HCT116 (cell line): ENCODE measurements at regions not wholly inside any gene's neighbourhood (a gene's known extent, or its start where the extent isn't known, plus 50 kb on each side); places are given as distances from the start of the nearest gene placed in this dataset.

Experiments
- ATAC-seq: fragments of 200-7000 bp; cut with Tn5 transposase; 2 replicates; pipeline ENCODE4 v1.9.1; 2020; ENCODE audit warnings: mild to moderate bottlenecking, moderate library complexity
- BruUV-seq: library from RNA; stranded (reverse); fragments of 400-500 nt; replicated peaks from 2 replicates; lab custom pipeline; 2021; lab: Mats Ljungman, UMichigan
- CTCF ChIA-PET: fragments of 300-600 bp; sonication (Branson Sonifier 250); formaldehyde crosslinking; loops from one replicate; lab custom pipeline; 2021; ENCODE audit warnings: antibody characterized with exemption; lab: Charles Lee
- POLR2A ChIA-PET: fragments of 300-600, 350-600 bp; sonication (Branson Sonifier 250); formaldehyde crosslinking; loops from one replicate; lab custom pipeline; 2021; ENCODE audit warnings: antibody characterized with exemption; lab: Charles Lee
- RAD21 ChIA-PET, 2 experiments: fragments of 300-600 bp; sonication (Branson Sonifier 250); formaldehyde crosslinking; loops; one replicate each; lab custom pipeline; 2023; ENCODE audit warnings: low total read pairs in 2 of 2; ENCODE audit not compliant: uncharacterized antibody in 2 of 2, unreplicated experiment in 2 of 2, low non-redundant PET in 1 of 2; lab: Charles Lee
- DNase-seq: peaks from one replicate; pipeline ENCODE4 v3.0.0-alpha.2; 2010; ENCODE audit warnings: low read depth, low spot score
- H2AFZ ChIP-seq: fragments of 200-600 bp; shearing (Covaris generic), sonication (generic); 2 replicates; pipeline ENCODE4 v1.6.1; 2017; ENCODE audit warnings: low read depth, mixed run types, mixed read lengths, antibody characterized with exemption, low read length; ENCODE audit not compliant: poor library complexity, severe bottlenecking
- H3K27ac ChIP-seq: 2 replicates; pipeline ENCODE4 v1.5.1; 2012; ENCODE audit warnings: low read depth, low read length
- H3K27me3 ChIP-seq: fragments of 200-600 bp; sonication (generic); 2 replicates; pipeline ENCODE4 v1.6.1; 2016; ENCODE audit warnings: mixed run types, low read length, mixed read lengths; ENCODE audit not compliant: insufficient read depth
- H3K36me3 ChIP-seq, 2 experiments: fragments of 200-500 bp in 1 of 2; fragments of 200-600 bp in 1 of 2; sonication (Bioruptor generic) in 1 of 2; sonication (generic) in 1 of 2; 2 replicates each; pipeline versions ENCODE4 v1.5.1 to v1.6.1; 2014 to 2016; ENCODE audit warnings: low read length in 2 of 2, inconsistent platforms in 1 of 2, mixed read lengths in 1 of 2, mixed run types in 1 of 2; ENCODE audit not compliant: insufficient read depth in 2 of 2, control insufficient read depth in 1 of 2
- H3K4me1 ChIP-seq, 2 experiments: fragments of 200-600 bp in 1 of 2; sonication (generic) in 1 of 2; 2 replicates each; pipeline versions ENCODE4 v1.5.1 to v1.6.1; 2012 to 2017; ENCODE audit warnings: low read length in 2 of 2, inconsistent platforms in 1 of 2, mild to moderate bottlenecking in 1 of 2, mixed read lengths in 1 of 2, mixed run types in 1 of 2, moderate library complexity in 1 of 2; ENCODE audit not compliant: insufficient read depth in 2 of 2, control insufficient read depth in 1 of 2
- H3K4me2 ChIP-seq: fragments of 200-600 bp; sonication (generic); 2 replicates; pipeline ENCODE4 v1.6.1; 2017; ENCODE audit warnings: mixed run types, low read length, mixed read lengths
- H3K4me3 ChIP-seq, 2 experiments: fragments of 200-600 bp in 1 of 2; sonication (generic) in 1 of 2; replicated peaks in 1 of 2; 2 replicates each; pipeline ENCODE4 v1.5.1; 2011 to 2016; ENCODE audit warnings: low read length in 2 of 2, control low read depth in 1 of 2, low read depth in 1 of 2, mild to moderate bottlenecking in 1 of 2, mixed read lengths in 1 of 2, mixed run types in 1 of 2
- H3K79me2 ChIP-seq: fragments of 200-600 bp; sonication (generic); 2 replicates; pipeline ENCODE4 v1.6.1; 2017; ENCODE audit warnings: mild to moderate bottlenecking, mixed run types, low read length, moderate library complexity, mixed read lengths; ENCODE audit not compliant: insufficient read depth
- H3K9ac ChIP-seq: fragments of 200-600 bp; sonication (generic); 2 replicates; pipeline ENCODE4 v1.6.1; 2016; ENCODE audit warnings: low read length, mixed read lengths
- H3K9me2 ChIP-seq: fragments of 200-600 bp; sonication (generic), shearing (Covaris generic); 2 replicates; pipeline ENCODE4 v1.6.1; 2017; ENCODE audit warnings: mixed run types, mild to moderate bottlenecking, moderate library complexity; ENCODE audit not compliant: insufficient read depth
- H3K9me3 ChIP-seq, 2 experiments: fragments of 200-500 bp in 1 of 2; fragments of 200-600 bp in 1 of 2; sonication (Bioruptor generic) in 1 of 2; sonication (generic) in 1 of 2; 2 replicates each; pipeline ENCODE4 v1.6.1; 2014 to 2017; ENCODE audit warnings: low read length in 2 of 2, mixed read lengths in 2 of 2, inconsistent platforms in 1 of 2, low read depth in 1 of 2, mild to moderate bottlenecking in 1 of 2, mixed run types in 1 of 2, moderate library complexity in 1 of 2; ENCODE audit not compliant: control insufficient read depth in 1 of 2, insufficient read depth in 1 of 2
- H4K20me1 ChIP-seq: fragments of 200-600 bp; sonication (generic), shearing (Covaris generic); 2 replicates; pipeline ENCODE4 v1.6.1; 2017; ENCODE audit warnings: mixed run types, mild to moderate bottlenecking, moderate library complexity; ENCODE audit not compliant: insufficient read depth
- CEBPB ChIP-seq: IDR thresholded peaks from 2 replicates; pipeline ENCODE4 v1.6.1; 2012; ENCODE audit warnings: low read depth
- EGR1 ChIP-seq: IDR thresholded peaks from 2 replicates; pipeline ENCODE4 v1.6.1; 2012; ENCODE audit warnings: low read depth
- EZH2 ChIP-seq: fragments of 200-600 bp; sonication (generic); IDR thresholded peaks from 2 replicates; pipeline ENCODE4 v1.6.1; 2017; ENCODE audit warnings: antibody characterized with exemption, mixed run types
- EZH2phosphoT487 ChIP-seq: fragments of 200-600 bp; IDR thresholded peaks from 2 replicates; pipeline ENCODE4 v1.6.1; 2018; ENCODE audit warnings: antibody characterized with exemption, borderline replicate concordance
- FOSL1 ChIP-seq: IDR thresholded peaks from 2 replicates; pipeline ENCODE4 v1.6.1; 2012; ENCODE audit warnings: low read depth
- JUND ChIP-seq: IDR thresholded peaks from 2 replicates; pipeline ENCODE4 v1.6.1; 2012
- POLR2AphosphoS5 ChIP-seq: IDR thresholded peaks from 2 replicates; pipeline ENCODE4 v1.6.1; 2011; ENCODE audit warnings: mild to moderate bottlenecking, low read depth, low read length, moderate library complexity
- RAD21 ChIP-seq: IDR thresholded peaks from 2 replicates; pipeline ENCODE4 v1.6.1; 2012; ENCODE audit warnings: low read depth, mild to moderate bottlenecking
- REST ChIP-seq: IDR thresholded peaks from 2 replicates; pipeline ENCODE4 v1.6.1; 2012; ENCODE audit warnings: low read depth
- SIN3A ChIP-seq: IDR thresholded peaks from 2 replicates; pipeline ENCODE4 v1.6.1; 2012; ENCODE audit warnings: low read depth
- SP1 ChIP-seq: IDR thresholded peaks from 2 replicates; pipeline ENCODE4 v1.6.1; 2012; ENCODE audit warnings: low read depth
- SRF ChIP-seq: IDR thresholded peaks from 2 replicates; pipeline ENCODE4 v1.6.1; 2012; ENCODE audit warnings: low read depth
- TCF7L2 ChIP-seq: IDR thresholded peaks from 2 replicates; pipeline ENCODE4 v1.7.0; 2011; ENCODE audit warnings: borderline replicate concordance, inconsistent platforms; ENCODE audit not compliant: insufficient read depth, insufficient read length; ENCODE audit errors: extremely low read depth
- YY1 ChIP-seq: IDR thresholded peaks from 2 replicates; pipeline ENCODE4 v1.6.1; 2011; ENCODE audit warnings: low read length, low read depth, moderate library complexity, mild to moderate bottlenecking; ENCODE audit not compliant: insufficient replicate concordance; ENCODE audit errors: extremely low read depth
- ZBTB33 ChIP-seq: IDR thresholded peaks from 2 replicates; pipeline ENCODE4 v1.6.1; 2011; ENCODE audit warnings: mild to moderate bottlenecking, low read length, moderate library complexity; ENCODE audit not compliant: insufficient replicate concordance; ENCODE audit errors: extremely low read depth
- ZFX ChIP-seq: fragments of 450-650 bp; IDR thresholded peaks from 2 replicates; pipeline ENCODE4 v1.6.1; 2017
- ZNF274 ChIP-seq: fragments of 200-500 bp; sonication (Bioruptor generic); IDR thresholded peaks from 2 replicates; pipeline ENCODE4 v1.6.1; 2014; ENCODE audit warnings: mild to moderate bottlenecking, low read depth, low read length, inconsistent platforms
- intact Hi-C: fragments of 100-400 bp; cut with micrococcal nuclease; formaldehyde crosslinking; loops from 2 replicates; pipeline ENCODE4 v1.10.0; 2022
- TF ChIP-seq, protein P1 (sequence below): IDR thresholded peaks from 2 replicates; pipeline ENCODE4 v1.6.1; 2012
- TF ChIP-seq, protein P2 (sequence below), 3 experiments: fragments of 200-600 bp in 1 of 3; sonication (generic) in 1 of 3; IDR thresholded peaks in 2 of 3; conservative IDR thresholded peaks in 1 of 3; 2 replicates each; pipeline ENCODE4 v1.5.1; 2012 to 2017; ENCODE audit warnings: low read depth in 2 of 3, low read length in 2 of 3, antibody characterized with exemption in 1 of 3, borderline replicate concordance in 1 of 3, control low read depth in 1 of 3, mild to moderate bottlenecking in 1 of 3, mixed read lengths in 1 of 3, mixed run types in 1 of 3, moderate library complexity in 1 of 3; ENCODE audit not compliant: insufficient read depth in 1 of 3

GRCh38 chrY:8544715-8545114 is 792.5 kb upstream of the TSPY4 start (continued):
- TF ChIP-seq ZBTB33: no peak
- no peak for TF ChIP-seq EZH2
- TF ChIP-seq, protein P1, sequence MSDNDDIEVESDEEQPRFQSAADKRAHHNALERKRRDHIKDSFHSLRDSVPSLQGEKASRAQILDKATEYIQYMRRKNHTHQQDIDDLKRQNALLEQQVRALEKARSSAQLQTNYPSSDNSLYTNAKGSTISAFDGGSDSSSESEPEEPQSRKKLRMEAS: no peak

DNA sequence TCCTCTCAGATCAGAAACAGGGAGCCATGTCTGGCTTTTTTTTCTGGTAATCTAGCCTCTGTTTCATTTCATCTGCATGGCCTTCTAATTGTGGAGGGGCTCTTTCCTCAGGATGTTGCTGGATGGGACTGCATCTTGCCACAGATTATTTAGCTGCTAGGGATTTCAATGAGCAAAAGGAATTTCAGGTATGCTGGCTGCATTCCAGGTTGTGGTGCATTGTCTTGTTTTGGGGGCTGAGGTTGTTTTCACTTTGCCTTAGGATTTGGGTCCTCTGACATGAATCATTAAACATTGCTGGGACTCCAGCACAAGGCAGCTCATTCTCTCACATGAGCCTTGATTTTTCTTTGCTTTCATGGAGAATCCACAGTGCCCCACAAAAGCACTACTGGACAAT is 789.3 kb upstream of the TSPY4 start:
- Histone ChIP-seq H3K9me2 (no peaks in the 10 kb centered on the region), H3K4me3 (no peak overlapping the region), H3K27me3 (no peaks in the 10 kb centered on the region), H3K36me3 (no peaks in the 10 kb centered on the region), H3K27ac (no peak overlapping the region), H3K9ac (no peak overlapping the region), H4K20me1 (no peaks in the 10 kb centered on the region), H3K4me1 (no peaks in the 10 kb centered on the region), H3K79me2 (no peaks in the 10 kb centered on the region), H3K4me2 (no peak overlapping the region), H3K9me3 (no peaks in the 10 kb centered on the region), H2AFZ (no peak overlapping the region)
- ATAC-seq (no peak), DNase-seq (no peak)
- no TSS peak for BruUV-seq
- ChIA-PET RAD21 (no interaction called here), POLR2A (no interaction called here), CTCF (no interaction called here)
- intact Hi-C loops: no loop called here
- TF ChIP-seq TCF7L2: no peak
- TF ChIP-seq CEBPB: no peak
- no peak for TF ChIP-seq SP1
- no peak for TF ChIP-seq EZH2phosphoT487
- TF ChIP-seq POLR2AphosphoS5: no peak
- no peak for TF ChIP-seq FOSL1
- TF ChIP-seq YY1: no peak
- TF ChIP-seq JUND: no peak
- TF ChIP-seq ZFX: no peak
- no peak for TF ChIP-seq REST
- TF ChIP-seq, protein P1: no peak
- TF ChIP-seq EGR1: no peak
- no peak for TF ChIP-seq EZH2
- no peak for TF ChIP-seq SIN3A
- TF ChIP-seq, protein P2, sequence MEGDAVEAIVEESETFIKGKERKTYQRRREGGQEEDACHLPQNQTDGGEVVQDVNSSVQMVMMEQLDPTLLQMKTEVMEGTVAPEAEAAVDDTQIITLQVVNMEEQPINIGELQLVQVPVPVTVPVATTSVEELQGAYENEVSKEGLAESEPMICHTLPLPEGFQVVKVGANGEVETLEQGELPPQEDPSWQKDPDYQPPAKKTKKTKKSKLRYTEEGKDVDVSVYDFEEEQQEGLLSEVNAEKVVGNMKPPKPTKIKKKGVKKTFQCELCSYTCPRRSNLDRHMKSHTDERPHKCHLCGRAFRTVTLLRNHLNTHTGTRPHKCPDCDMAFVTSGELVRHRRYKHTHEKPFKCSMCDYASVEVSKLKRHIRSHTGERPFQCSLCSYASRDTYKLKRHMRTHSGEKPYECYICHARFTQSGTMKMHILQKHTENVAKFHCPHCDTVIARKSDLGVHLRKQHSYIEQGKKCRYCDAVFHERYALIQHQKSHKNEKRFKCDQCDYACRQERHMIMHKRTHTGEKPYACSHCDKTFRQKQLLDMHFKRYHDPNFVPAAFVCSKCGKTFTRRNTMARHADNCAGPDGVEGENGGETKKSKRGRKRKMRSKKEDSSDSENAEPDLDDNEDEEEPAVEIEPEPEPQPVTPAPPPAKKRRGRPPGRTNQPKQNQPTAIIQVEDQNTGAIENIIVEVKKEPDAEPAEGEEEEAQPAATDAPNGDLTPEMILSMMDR (IDR thresholded peaks at IDR 0.05 in 2 of 3, conservative IDR thresholded peaks at IDR 0.05 in 1 of 3; ENCODE audit: borderline replicate concordance in 1 of 3, insufficient read depth in 1 of 3, low read depth in 2 of 3, low read length in 2 of 3): no peak
- TF ChIP-seq RAD21: no peak
- TF ChIP-seq ZNF274: no peak
- TF ChIP-seq SRF: no peak
